ENCODE measurements at regions not wholly inside any gene's neighbourhood (a gene's known extent, or its start where the extent isn't known, plus 50 kb on each side); places are given as distances from the start of the nearest gene placed in this dataset.

GRCh38 chr3:40639006-40639405 is 114.2 kb downstream of the ZNF621 start:
- TF ChIP-seq CTCF (conservative IDR thresholded peaks at IDR 0.05; ENCODE audit: low read length) = no peak
- TF ChIP-seq EZH2phosphoT487 (IDR thresholded peaks at IDR 0.05; ENCODE audit: borderline replicate concordance) = no peak

Data from Loucy (cell line).